Mucosa of rectum (tissue), 2 donors: ENCODE measurements at regions not wholly inside any gene's neighbourhood (a gene's known extent, or its start where the extent isn't known, plus 50 kb on each side); places are given as distances from the start of the nearest gene placed in this dataset.

ENCODE experiments used
- H3K27ac ChIP-seq, 2 donors: one replicate each; pipeline ENCODE4 v1.7.0; 2013; ENCODE audit warnings: inconsistent platforms in 2 of 2, low read depth in 2 of 2, low read length in 2 of 2
- H3K27me3 ChIP-seq, 2 donors: one replicate each; pipeline ENCODE4 v1.7.0; 2013; ENCODE audit warnings: low read length in 2 of 2; ENCODE audit not compliant: control insufficient read depth in 2 of 2, insufficient read depth in 2 of 2
- H3K36me3 ChIP-seq, 2 donors: one replicate each; pipeline ENCODE4 v1.7.0; 2013; ENCODE audit warnings: low read length in 2 of 2; ENCODE audit not compliant: control insufficient read depth in 2 of 2, insufficient read depth in 2 of 2
- H3K4me1 ChIP-seq, 2 donors: one replicate each; pipeline ENCODE4 v1.7.0; 2013; ENCODE audit warnings: low read length in 2 of 2, mild to moderate bottlenecking in 1 of 2; ENCODE audit not compliant: control insufficient read depth in 2 of 2, insufficient read depth in 2 of 2
- H3K4me3 ChIP-seq, 2 donors: one replicate each; pipeline ENCODE4 v1.7.0; 2013; ENCODE audit warnings: low read length in 2 of 2
- H3K9ac ChIP-seq, 2 donors: one replicate each; pipeline ENCODE4 v1.7.0; 2013; ENCODE audit warnings: low read length in 2 of 2, low read depth in 1 of 2, mild to moderate bottlenecking in 1 of 2
- H3K9me3 ChIP-seq, 2 donors: one replicate each; pipeline ENCODE4 v1.7.0; 2013; ENCODE audit warnings: low read length in 2 of 2; ENCODE audit not compliant: control insufficient read depth in 2 of 2
- donor health status: healthy.
- donor health status: Normal muscosa, but diverticular disease.

DNA sequence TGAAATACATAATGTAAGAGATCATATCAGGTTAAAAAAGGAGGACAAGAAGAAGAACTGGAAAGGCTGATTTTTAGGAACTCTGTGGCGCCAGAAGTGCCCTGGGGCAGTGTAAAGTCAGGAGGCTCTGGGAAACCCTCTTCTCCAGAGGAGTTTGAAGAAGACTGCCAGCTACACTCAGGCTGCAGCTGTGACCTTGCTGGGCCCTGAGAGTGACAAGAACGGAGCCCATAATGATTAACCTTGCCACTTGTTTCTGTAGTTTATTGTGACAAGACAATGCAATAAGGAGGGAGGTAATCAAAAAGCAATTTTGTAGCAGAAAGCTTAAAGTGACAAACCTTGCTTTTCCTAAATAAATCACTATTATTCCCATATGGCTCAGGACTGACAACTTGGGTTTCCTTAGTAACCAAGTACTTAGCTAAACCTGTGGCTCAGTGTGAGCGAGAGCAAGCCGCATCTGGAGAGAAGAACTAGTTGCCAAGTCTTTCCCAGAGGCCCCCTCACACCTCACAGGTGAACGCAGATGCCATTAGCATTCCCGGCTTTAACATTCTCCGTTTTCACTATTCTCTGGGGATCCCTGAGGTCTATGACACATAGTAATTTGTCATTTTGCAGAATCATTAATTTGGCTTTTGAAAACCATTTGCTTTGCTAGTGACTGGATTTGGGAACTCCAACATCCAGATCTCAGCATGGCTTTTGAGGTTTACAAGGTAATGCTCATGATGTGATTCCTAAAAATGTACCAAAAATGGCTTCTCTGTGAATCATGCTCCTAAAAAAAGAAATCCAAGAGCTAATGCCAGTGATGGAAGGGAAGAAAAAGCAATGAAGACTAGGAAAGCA, 115.9 kb downstream of the OMA1 start:
- Histone ChIP-seq H3K36me3 (no peaks in the 10 kb centered on the region), H3K27me3 (no peaks in the 10 kb centered on the region), H3K9ac (no peak overlapping the region), H3K4me1 (no peaks in the 10 kb centered on the region), H3K27ac (no peak overlapping the region), H3K4me3 (no peak overlapping the region), H3K9me3 (no peaks in the 10 kb centered on the region)

DNA sequence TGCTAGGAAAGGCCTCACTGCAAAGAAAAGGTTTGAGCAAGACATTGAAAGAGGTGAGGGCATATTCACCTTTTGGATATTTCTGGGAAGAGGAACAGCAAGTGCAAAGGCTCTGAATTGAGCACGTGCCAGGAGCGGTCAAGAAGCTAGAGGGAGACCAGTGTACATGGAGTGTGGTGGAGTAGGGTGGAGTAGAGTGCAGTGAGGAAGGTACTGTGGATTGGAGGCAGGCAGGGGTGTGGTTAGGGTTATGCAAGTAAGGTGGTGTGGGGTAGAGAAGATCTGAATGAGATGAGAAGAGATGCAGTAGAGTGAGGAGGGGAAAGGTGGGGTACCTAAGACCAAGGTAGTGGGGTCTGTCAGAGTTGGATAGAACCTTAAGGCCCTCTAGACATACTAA, 119.6 kb downstream of the OMA1 start:
- Histone ChIP-seq H3K9ac (no peak overlapping the region), H3K27me3 (no peaks in the 10 kb centered on the region), H3K27ac (no peak overlapping the region), H3K4me1 (no peaks in the 10 kb centered on the region), H3K36me3 (no peaks in the 10 kb centered on the region), H3K4me3 (no peak overlapping the region), H3K9me3 (no peaks in the 10 kb centered on the region)

DNA sequence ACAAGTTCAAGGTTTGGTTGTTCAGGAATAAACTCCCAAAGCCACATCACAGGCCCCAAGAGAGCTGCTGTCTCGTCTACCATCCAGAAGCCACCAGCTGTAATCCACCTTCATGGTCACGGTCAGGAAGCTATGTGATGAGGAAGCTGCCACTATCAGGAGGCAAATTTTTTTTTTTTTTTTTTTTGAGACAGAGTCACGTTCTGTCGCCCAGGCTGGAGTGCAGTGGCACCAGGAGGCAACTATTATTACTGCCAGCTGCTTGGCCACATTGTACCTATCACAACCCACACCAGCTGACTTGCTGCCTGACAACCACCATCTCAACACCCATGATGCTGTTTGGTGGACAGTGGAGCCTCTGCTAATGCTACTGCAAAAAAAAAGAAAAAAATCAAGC, 124.1 kb downstream of the OMA1 start:
- Histone ChIP-seq H3K9ac (no peak overlapping the region), H3K27me3 (no peaks in the 10 kb centered on the region), H3K4me3 (no peak overlapping the region), H3K9me3 (no peaks in the 10 kb centered on the region), H3K27ac (no peak overlapping the region), H3K36me3 (no peaks in the 10 kb centered on the region), H3K4me1 (no peaks in the 10 kb centered on the region)

DNA sequence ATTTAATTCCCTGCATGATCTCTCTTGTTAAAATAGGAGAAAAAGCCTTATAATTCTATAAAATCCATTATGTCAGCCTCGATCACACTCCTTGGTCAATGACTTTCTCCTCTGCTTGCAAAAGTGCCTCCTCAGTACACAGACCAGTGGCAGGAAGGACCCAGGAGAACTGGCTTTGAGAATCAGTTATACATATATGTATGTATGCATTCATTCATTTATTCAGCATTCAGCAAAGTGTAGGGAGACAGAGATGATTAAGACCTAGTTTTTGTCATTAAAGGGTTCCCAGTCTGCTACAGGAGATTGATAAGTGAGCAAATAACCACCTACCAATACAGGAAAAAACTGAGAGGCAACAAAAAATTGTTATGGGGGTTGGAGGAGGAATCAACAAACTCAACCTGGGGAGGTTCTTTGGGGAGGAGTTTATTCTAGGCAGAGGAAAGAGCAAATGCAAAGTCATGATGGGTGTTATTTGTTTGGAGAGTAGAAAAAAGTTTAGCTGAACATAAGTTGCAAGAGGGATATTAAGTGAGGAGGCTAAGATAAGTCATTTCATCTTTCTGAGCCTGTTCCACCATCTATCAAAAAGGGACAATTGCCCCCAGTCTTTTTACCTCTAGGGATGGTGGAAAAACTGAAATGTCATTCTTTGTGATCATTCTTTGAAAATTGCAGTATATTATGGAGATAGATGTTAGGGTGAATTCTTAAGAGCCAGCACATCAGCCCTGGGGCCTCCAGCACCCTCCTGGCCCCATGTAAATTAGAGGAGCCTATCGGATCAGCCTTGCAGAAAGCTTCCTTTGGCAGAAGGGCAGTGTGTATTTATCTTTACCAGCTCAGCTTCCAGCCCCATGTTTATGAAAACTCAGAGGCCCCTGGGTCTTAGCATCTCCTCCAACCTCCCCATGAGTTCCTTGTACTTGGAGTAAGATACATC, 128.0 kb downstream of the OMA1 start:
- no peaks in the 10 kb centered on the region for H3K36me3 ChIP-seq
- no peaks in the 10 kb centered on the region for H3K9me3 ChIP-seq
- H3K27ac ChIP-seq = no peak overlapping the region
- no peak overlapping the region for H3K4me3 ChIP-seq
- no peaks in the 10 kb centered on the region for H3K27me3 ChIP-seq
- no peaks in the 10 kb centered on the region for H3K4me1 ChIP-seq
- no peak overlapping the region for H3K9ac ChIP-seq

DNA sequence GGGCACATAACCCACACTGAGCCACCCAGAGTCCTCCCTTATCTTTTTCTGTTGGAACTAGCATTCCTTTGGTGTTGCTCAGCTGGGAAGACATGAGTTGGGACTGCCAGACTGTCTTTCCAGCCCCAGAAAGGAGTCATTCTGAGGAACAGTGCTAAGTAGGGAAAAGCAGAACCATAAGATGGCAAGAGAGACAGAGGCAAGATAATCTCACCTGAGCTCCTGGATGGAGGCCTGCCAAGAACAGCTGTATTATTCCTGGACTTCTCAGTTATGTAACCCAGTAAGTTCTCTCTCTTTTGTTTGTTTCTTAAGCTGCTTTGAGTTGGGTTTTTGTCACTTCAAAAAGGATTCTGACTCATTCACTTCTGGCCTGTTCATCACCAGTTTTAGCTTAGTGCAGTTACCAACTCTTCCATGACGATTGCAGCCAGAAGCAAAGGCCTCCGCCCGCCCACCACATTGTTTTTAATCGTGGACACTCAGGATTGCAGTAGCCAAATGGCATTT, 134.4 kb downstream of the OMA1 start:
- Histone ChIP-seq H3K36me3 (no peaks in the 10 kb centered on the region), H3K9me3 (no peaks in the 10 kb centered on the region), H3K27me3 (no peaks in the 10 kb centered on the region), H3K4me3 (no peak overlapping the region), H3K9ac (no peak overlapping the region), H3K4me1 (no peaks in the 10 kb centered on the region), H3K27ac (no peak overlapping the region)

DNA sequence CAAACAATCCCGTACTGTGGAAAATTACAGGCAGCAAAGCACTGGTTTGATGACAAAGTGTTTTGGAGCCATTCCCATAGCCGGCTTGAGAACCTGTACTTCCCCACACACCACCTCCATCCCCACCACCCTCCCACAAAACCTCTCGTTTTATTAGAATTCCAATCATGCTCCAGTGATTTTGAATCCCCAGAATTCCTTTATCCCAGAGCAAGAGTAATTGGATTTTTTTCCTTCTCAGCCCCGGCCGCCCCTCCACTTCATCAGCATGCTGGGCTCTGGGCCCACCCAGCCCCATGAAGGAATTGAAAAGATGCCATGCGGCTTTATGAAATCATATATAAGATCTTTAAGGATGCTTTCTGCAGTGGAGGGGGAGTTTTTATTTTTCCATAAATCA, 136.6 kb downstream of the OMA1 start:
- no peaks in the 10 kb centered on the region for H3K9me3 ChIP-seq
- H3K36me3 ChIP-seq = no peaks in the 10 kb centered on the region
- no peaks in the 10 kb centered on the region for H3K4me1 ChIP-seq
- no peak overlapping the region for H3K9ac ChIP-seq
- no peak overlapping the region for H3K4me3 ChIP-seq
- H3K27me3 ChIP-seq = no peaks in the 10 kb centered on the region
- no peak overlapping the region for H3K27ac ChIP-seq

DNA sequence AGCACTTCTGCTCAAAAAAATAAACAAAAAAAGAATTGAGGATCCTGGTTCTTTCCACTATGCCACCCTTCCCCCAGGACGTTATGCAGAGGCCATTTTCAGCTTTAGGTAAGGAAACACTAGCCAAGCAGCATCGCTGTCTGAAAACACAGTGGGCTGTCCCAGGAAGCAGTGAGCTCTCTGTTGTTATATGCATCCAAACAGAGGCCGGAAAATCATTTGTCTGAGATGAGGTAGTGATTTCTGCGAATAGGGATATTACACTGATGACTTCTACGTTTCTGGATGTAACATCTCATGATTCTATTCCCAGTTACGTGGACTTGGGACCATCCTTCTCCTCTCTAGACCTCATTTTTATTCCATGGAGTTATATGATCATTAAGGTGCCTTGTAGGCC, 137.2 kb downstream of the OMA1 start:
- Histone ChIP-seq H3K4me1 (no peaks in the 10 kb centered on the region), H3K9ac (no peak overlapping the region), H3K4me3 (no peak overlapping the region), H3K36me3 (no peaks in the 10 kb centered on the region), H3K27me3 (no peaks in the 10 kb centered on the region), H3K9me3 (no peaks in the 10 kb centered on the region), H3K27ac (no peak overlapping the region)

DNA sequence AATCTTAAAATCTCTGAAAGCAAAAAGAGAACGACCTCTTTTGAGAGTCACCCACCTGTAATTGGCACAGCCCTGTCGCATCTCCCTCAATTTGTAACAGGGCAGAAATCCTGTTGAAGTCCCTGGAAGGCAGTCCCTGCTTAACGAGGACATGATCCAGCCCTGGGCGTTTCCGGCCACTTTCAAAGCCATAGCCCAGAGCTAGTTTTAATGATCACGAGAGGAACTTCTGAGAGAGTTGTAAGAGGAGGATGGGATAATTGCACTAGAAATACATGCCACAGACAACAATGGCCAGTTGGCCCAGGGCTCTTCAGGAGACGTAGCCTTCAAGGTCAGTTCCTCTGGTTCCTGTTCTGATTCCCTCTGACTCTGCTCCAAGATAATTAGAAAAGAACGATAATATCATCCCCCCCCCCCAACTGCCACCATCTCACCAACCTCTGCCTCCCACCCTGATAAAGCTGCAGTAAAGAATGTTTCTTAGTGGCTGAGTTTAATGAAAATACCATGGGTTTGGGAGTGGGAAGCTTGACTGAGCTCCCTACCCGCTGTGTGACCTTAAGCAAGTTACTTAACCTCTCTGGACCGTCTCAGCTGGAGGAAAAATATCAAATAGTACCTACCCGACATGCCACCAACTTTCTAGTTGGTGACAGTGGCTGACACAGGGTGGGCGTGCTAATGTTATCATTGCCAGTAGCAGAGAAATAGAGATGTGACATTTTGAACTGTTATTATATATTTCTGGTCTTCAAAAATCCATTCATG, 140.0 kb downstream of the OMA1 start:
- H3K9ac ChIP-seq = no peak overlapping the region
- H3K4me3 ChIP-seq = no peak overlapping the region
- H3K36me3 ChIP-seq = no peaks in the 10 kb centered on the region
- H3K4me1 ChIP-seq = no peaks in the 10 kb centered on the region
- H3K27ac ChIP-seq = no peak overlapping the region
- H3K27me3 ChIP-seq = no peaks in the 10 kb centered on the region
- H3K9me3 ChIP-seq = no peaks in the 10 kb centered on the region

DNA sequence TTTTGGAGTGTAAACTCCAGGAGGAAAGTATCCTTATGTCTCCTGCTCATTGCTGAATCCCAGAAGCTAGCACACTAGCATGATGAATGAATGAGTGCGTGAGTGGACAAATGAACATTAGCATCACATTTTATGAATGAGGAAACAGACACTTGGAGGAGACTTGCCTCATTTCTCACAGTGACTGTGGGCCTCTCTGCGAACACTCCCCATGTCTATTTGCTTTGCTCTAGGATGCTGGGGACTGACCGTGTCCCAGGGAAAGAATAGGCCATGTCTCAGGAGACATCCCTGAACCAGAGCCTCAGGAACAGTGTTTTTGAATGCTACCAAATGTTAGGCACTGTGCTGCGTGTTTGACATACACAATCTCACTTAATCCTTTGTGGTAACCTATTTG, 140.9 kb downstream of the OMA1 start:
- no peaks in the 10 kb centered on the region for H3K4me1 ChIP-seq
- no peak overlapping the region for H3K4me3 ChIP-seq
- no peaks in the 10 kb centered on the region for H3K36me3 ChIP-seq
- no peaks in the 10 kb centered on the region for H3K27me3 ChIP-seq
- H3K9ac ChIP-seq = no peak overlapping the region
- H3K9me3 ChIP-seq = no peaks in the 10 kb centered on the region
- no peak overlapping the region for H3K27ac ChIP-seq
